Fibroblast of mammary gland (primary cell): ENCODE measurements at regions not wholly inside any gene's neighbourhood (a gene's known extent, or its start where the extent isn't known, plus 50 kb on each side); places are given as distances from the start of the nearest gene placed in this dataset.

ENCODE experiments used
- DNase-seq: peaks from one replicate; pipeline ENCODE4 v3.0.0-alpha.2; 2010; ENCODE audit warnings: low read depth
- H3K4me3 ChIP-seq: 2 replicates; pipeline ENCODE4 v1.5.1; 2011; ENCODE audit warnings: low read depth, mild to moderate bottlenecking, low read length, moderate library complexity; ENCODE audit not compliant: control insufficient read depth
- CTCF ChIP-seq: conservative IDR thresholded peaks from 2 replicates; pipeline ENCODE4 v1.5.1; 2011; ENCODE audit warnings: low read depth, low read length, inconsistent platforms; ENCODE audit not compliant: control insufficient read depth, insufficient read depth

DNA sequence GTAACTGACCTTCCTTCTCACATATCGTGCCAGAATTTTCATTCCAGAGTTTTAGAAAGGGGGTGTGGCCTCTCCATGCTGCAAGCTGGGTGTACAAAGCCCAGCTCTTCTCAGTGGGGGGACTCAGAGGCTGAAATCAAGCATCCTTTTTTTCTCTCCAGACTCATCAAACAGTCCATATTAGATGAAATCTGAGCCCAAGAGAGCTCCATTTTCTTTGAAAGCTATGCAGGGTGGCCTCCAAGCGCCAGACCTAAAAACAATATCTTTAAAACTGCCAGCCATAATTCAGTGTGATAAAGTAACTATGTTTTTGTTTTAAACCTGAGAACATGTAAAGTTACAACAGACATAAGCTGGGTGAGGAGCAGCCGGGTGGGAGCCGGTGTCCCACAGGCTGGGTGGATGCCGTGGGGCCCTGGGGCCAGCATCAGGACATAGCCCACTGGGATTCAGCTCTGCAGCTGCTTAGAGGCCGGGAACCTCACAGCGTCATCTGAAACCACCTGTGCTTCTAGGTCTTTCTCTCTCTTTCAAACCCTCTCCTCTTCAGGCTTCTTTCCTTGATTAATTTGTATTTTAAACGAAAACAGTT is 249.2 kb downstream of the ZNF536 start:
- TF ChIP-seq CTCF: no peak
- no peak for DNase-seq
- H3K4me3 ChIP-seq: no peak overlapping the region

DNA sequence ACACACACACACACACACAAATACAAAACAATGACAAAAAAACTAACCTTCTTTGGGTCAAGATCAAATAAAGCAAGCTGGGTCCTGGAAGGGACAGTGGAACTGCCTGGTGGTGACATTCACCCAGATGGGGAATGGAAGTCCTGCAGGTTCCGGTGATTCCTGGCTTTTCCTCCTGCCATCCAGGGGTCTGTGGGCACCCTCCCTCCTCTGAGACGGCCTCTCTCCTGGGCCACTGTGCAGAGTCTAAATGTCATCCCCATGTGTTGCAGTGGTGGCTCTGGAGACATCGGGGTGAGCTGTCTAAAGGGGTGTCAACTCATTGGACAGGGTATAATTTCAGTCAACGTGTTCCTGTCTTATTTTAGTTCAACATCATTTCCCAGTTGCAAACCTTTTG is 248.2 kb downstream of the ZNF536 start:
- DNase-seq: no peak
- H3K4me3 ChIP-seq: no peak overlapping the region
- TF ChIP-seq CTCF: no peak

GRCh38 chr19:30609656-30610270 is 237.6 kb downstream of the ZNF536 start:
- no peak for DNase-seq
- no peak for TF ChIP-seq CTCF

GRCh38 chr19:30608471-30608870 is 236.3 kb downstream of the ZNF536 start:
- H3K4me3 ChIP-seq: no peak overlapping the region
- no peak for DNase-seq
- no peak for TF ChIP-seq CTCF

More at GRCh38 chr19:30609656-30610270, 237.6 kb downstream of the ZNF536 start:
- no peak overlapping the region for H3K4me3 ChIP-seq
